GM20000 (cell line): ENCODE measurements at regions not wholly inside any gene's neighbourhood (a gene's known extent, or its start where the extent isn't known, plus 50 kb on each side); places are given as distances from the start of the nearest gene placed in this dataset.

Experiments
- DNase-seq: peaks from one replicate; pipeline ENCODE4 v3.0.0; 2012; ENCODE audit warnings: low spot score
- CTCF ChIP-seq: IDR thresholded peaks from 2 replicates; pipeline ENCODE4 v1.5.1; 2012; ENCODE audit warnings: mild to moderate bottlenecking, control low read depth; ENCODE audit errors: extremely low read depth, missing control alignments

GRCh38 chr10:33794460-33794859 is 460.0 kb upstream of the NRP1 start:
- TF ChIP-seq CTCF = no peak
- no peak for DNase-seq

GRCh38 chr10:33793793-33794192 is 459.3 kb upstream of the NRP1 start:
- DNase-seq = no peak
- no peak for TF ChIP-seq CTCF

- no peak for TF ChIP-seq CTCF
- no peak for DNase-seq
These were observed 456.8 kb upstream of the NRP1 start for GRCh38 chr10:33791272-33791660.

- DNase-seq = no peak
- TF ChIP-seq CTCF = no peak
These were observed 456.2 kb upstream of the NRP1 start for GRCh38 chr10:33790521-33791271.

- DNase-seq = no peak
- TF ChIP-seq CTCF = no peak
These were observed 449.1 kb upstream of the NRP1 start for GRCh38 chr10:33783557-33783956.

GRCh38 chr10:33783078-33783477 is 448.6 kb upstream of the NRP1 start:
- DNase-seq = no peak

More at GRCh38 chr10:33783078-33783477, 448.6 kb upstream of the NRP1 start:
- TF ChIP-seq CTCF = no peak
